Upper lobe of left lung (tissue), 6 donors: ENCODE measurements at regions not wholly inside any gene's neighbourhood (a gene's known extent, or its start where the extent isn't known, plus 50 kb on each side); places are given as distances from the start of the nearest gene placed in this dataset.
A peak's percentile ranks its signal among the peaks of the same experiment; 100 is the strongest.
"Not testable (repeated sequence)": the region's sequence is repeated elsewhere in the genome, so short reads cannot be mapped to it uniquely, and the experiment has no call there.

Experiments
- ATAC-seq, 2 donors: fragments of 200-7000 bp; cut with Tn5 transposase; one replicate each; pipeline ENCODE4 v1.9.1; 2022; ENCODE audit warnings: mild to moderate bottlenecking in 2 of 2, moderate library complexity in 2 of 2; ENCODE audit not compliant: low FRiP score in 2 of 2
- DNase-seq, 2 donors: peaks; one replicate each; pipeline ENCODE4 v3.0.0-alpha.2; 2019 to 2020
- H3K27ac ChIP-seq, 4 donors: fragments of 200-600 bp; sonication (generic); one replicate each; pipeline ENCODE4 v1.5.1; 2016 to 2019
- H3K27me3 ChIP-seq, 4 donors: fragments of 200-600 bp; sonication (generic); one replicate each; pipeline ENCODE4 v1.5.1; 2017 to 2019
- H3K36me3 ChIP-seq, 4 donors: fragments of 200-600 bp; sonication (generic); one replicate each; pipeline ENCODE4 v1.5.1; 2016 to 2019
- H3K4me1 ChIP-seq, 4 donors: fragments of 200-600 bp; sonication (generic); one replicate each; pipeline ENCODE4 v1.5.1; 2018 to 2019
- H3K4me3 ChIP-seq, 4 donors: fragments of 200-600 bp; sonication (generic); one replicate each; pipeline ENCODE4 v1.5.1; 2017 to 2019; ENCODE audit warnings: mild to moderate bottlenecking in 2 of 4, moderate library complexity in 1 of 4
- H3K9me3 ChIP-seq, 4 donors: fragments of 200-600 bp; sonication (generic); one replicate each; pipeline ENCODE4 v1.5.1; 2018 to 2019
- CTCF ChIP-seq, 6 experiments: fragments of 450-650 bp in 4 of 6; fragments of 200-600 bp in 2 of 6; sonication (generic) in 2 of 6; IDR thresholded peaks; one replicate each; pipeline ENCODE4 v1.5.1; 2016 to 2019; ENCODE audit warnings: antibody characterized with exemption in 6 of 6
- EP300 ChIP-seq, 4 donors: sonication (generic); formaldehyde crosslinking; IDR thresholded peaks; one replicate each; pipeline ENCODE4 v1.5.1; 2017; ENCODE audit warnings: antibody characterized with exemption in 4 of 4, control low read depth in 2 of 4
- POLR2A ChIP-seq, 4 donors: fragments of 450-650 bp; IDR thresholded peaks; one replicate each; pipeline ENCODE4 v1.5.1; 2016 to 2017; ENCODE audit warnings: antibody characterized with exemption in 4 of 4, mild to moderate bottlenecking in 2 of 4
- POLR2AphosphoS5 ChIP-seq, 2 donors: sonication (generic); formaldehyde crosslinking; IDR thresholded peaks; one replicate each; pipeline ENCODE4 v1.5.1; 2017; ENCODE audit warnings: antibody characterized with exemption in 2 of 2
- WGBS, 2 donors: methylation state at CpG; one replicate each; pipeline ENCODE4 v1.1.5; 2017 to 2018; 5-methylcytosine and 5-hydroxymethylcytosine counted together
- donor health status: DM: no; HTN: no; CAD: no; lungs with moderate emphysema.
- donor health status: DM: no; HTN: yes; CAD: no; lungs with severe emphysema.

GRCh38 chr20:29876084-29876910, 1381.2 kb upstream of the DEFB115 start:
- not testable (repeated sequence) for H3K4me3 ChIP-seq, H3K4me1 ChIP-seq, H3K27ac ChIP-seq, H3K27me3 ChIP-seq, H3K36me3 ChIP-seq
- ATAC-seq (peak; percentile 47 to 49), DNase-seq (peak in 1 of 2 donors; percentile 80)
- 79 to 89% methylated on average over 37 to 41 of the region's 41 CpGs for WGBS, 2 donors
- H3K9me3 ChIP-seq = peaks cover 0 to 58% (median 14%) of the 10 kb centered on the region in 4 donors

GRCh38 chr20:29876911-29877285, 1380.6 kb upstream of the DEFB115 start:
- peaks cover 0 to 58% (median 14%) of the 10 kb centered on the region in 4 donors for H3K9me3 ChIP-seq
- 75 to 81% methylated on average over 10 of the region's 10 CpGs for WGBS, 2 donors

GRCh38 chr20:29877411-29878280, 1379.8 kb upstream of the DEFB115 start:
- H3K4me1 ChIP-seq, H3K27ac ChIP-seq, H3K36me3 ChIP-seq, ATAC-seq, H3K27me3 ChIP-seq: not testable (repeated sequence)
- Histone ChIP-seq H3K4me3 (peak overlapping the region in 1 of 4 donors; percentile 42), H3K9me3 (peaks cover 0 to 55% (median 14%) of the 10 kb centered on the region in 4 donors)
- DNase-seq = peak in 1 of 2 donors; percentile 25
- 55 to 67% methylated on average over 31 of the region's 31 CpGs for WGBS, 2 donors

More at GRCh38 chr20:29876911-29877285, 1380.6 kb upstream of the DEFB115 start:
- TF ChIP-seq POLR2A (IDR thresholded peaks at IDR 0.05) (no peak), EP300 (IDR thresholded peaks at IDR 0.05) (no peak), POLR2AphosphoS5 (IDR thresholded peaks at IDR 0.05) (no peak), CTCF (IDR thresholded peaks at IDR 0.05) (no peak)
- DNase-seq = no peak
- Histone ChIP-seq H3K4me3 (no peak overlapping the region), H3K27me3 (no peaks in the 10 kb centered on the region), H3K4me1 (no peaks in the 10 kb centered on the region), H3K27ac (no peak overlapping the region), H3K36me3 (no peaks in the 10 kb centered on the region)
- ATAC-seq = no peak

GRCh38 chr20:29878281-29878741, 1379.2 kb upstream of the DEFB115 start:
- ATAC-seq (peak; percentile 62 to 84), DNase-seq (peak in 1 of 2 donors; percentile 41)
- Histone ChIP-seq H3K4me3 (peak overlapping the region in 1 of 4 donors; percentile 42), H3K27ac (no peak overlapping the region), H3K9me3 (peaks cover 0 to 55% (median 14%) of the 10 kb centered on the region in 4 donors), H3K36me3 (no peaks in the 10 kb centered on the region), H3K27me3 (no peaks in the 10 kb centered on the region), H3K4me1 (no peaks in the 10 kb centered on the region)
- no peak for TF ChIP-seq POLR2A (IDR thresholded peaks at IDR 0.05)
- TF ChIP-seq EP300 (IDR thresholded peaks at IDR 0.05) = no peak
- no peak for TF ChIP-seq CTCF (IDR thresholded peaks at IDR 0.05)
- no peak for TF ChIP-seq POLR2AphosphoS5 (IDR thresholded peaks at IDR 0.05)
- 39 to 53% methylated on average over 18 to 24 of the region's 24 CpGs for WGBS, 2 donors

GRCh38 chr20:29878777-29879442, 1378.6 kb upstream of the DEFB115 start:
- Histone ChIP-seq H3K27me3 (no peaks in the 10 kb centered on the region), H3K4me3 (peak overlapping the region in 1 of 4 donors; percentile 42), H3K4me1 (no peaks in the 10 kb centered on the region), H3K9me3 (peaks cover 0 to 51% (median 14%) of the 10 kb centered on the region in 4 donors), H3K27ac (no peak overlapping the region), H3K36me3 (no peaks in the 10 kb centered on the region)
- peak in 1 of 2 donors; percentile 83 for DNase-seq
- WGBS, 2 donors = 56 to 64% methylated on average over 19 to 24 of the region's 24 CpGs
- peak; percentile 62 to 81 for ATAC-seq
- TF ChIP-seq POLR2A (IDR thresholded peaks at IDR 0.05) = no peak
- TF ChIP-seq CTCF (IDR thresholded peaks at IDR 0.05) = no peak
- TF ChIP-seq POLR2AphosphoS5 (IDR thresholded peaks at IDR 0.05) = no peak
- no peak for TF ChIP-seq EP300 (IDR thresholded peaks at IDR 0.05)

GRCh38 chr20:29881107-29881506, 1376.4 kb upstream of the DEFB115 start:
- DNase-seq, H3K27ac ChIP-seq, H3K4me1 ChIP-seq, H3K27me3 ChIP-seq, H3K36me3 ChIP-seq, ATAC-seq, H3K4me3 ChIP-seq: not testable (repeated sequence)
- 83 to 100% methylated on average over 1 of the region's 1 CpG for WGBS, 2 donors
- peaks cover 0 to 33% (median 14%) of the 10 kb centered on the region in 4 donors for H3K9me3 ChIP-seq

- H3K4me1 ChIP-seq, H3K36me3 ChIP-seq, DNase-seq, H3K27ac ChIP-seq, H3K27me3 ChIP-seq, H3K4me3 ChIP-seq: not testable (repeated sequence)
- peak; percentile 44 to 61 for ATAC-seq
- WGBS, 2 donors = 73 to 75% methylated on average over 13 of the region's 13 CpGs
- peaks cover 0 to 13% (median 8%) of the 10 kb centered on the region in 4 donors for H3K9me3 ChIP-seq
Measured at GRCh38 chr20:29883514-29884219, 1373.8 kb upstream of the DEFB115 start.

GRCh38 chr20:29884322-29884721, 1373.1 kb upstream of the DEFB115 start:
- H3K4me1 ChIP-seq, H3K27me3 ChIP-seq, H3K9me3 ChIP-seq, ATAC-seq, H3K4me3 ChIP-seq, DNase-seq, H3K27ac ChIP-seq, H3K36me3 ChIP-seq: not testable (repeated sequence)
- 67 to 73% methylated on average over 3 of the region's 3 CpGs for WGBS, 2 donors
